H9 (cell line): ENCODE measurements at regions not wholly inside any gene's neighbourhood (a gene's known extent, or its start where the extent isn't known, plus 50 kb on each side); places are given as distances from the start of the nearest gene placed in this dataset.

Experiments
- DNase-seq: peaks from one replicate; pipeline ENCODE4 v3.0.0-alpha.2; 2017
- H2AFZ ChIP-seq: one replicate; pipeline ENCODE4 v1.6.1; 2013; ENCODE audit warnings: mild to moderate bottlenecking, low read length, control low read depth, moderate library complexity
- H2AK5ac ChIP-seq: 2 replicates; pipeline ENCODE4 v1.6.1; 2013; ENCODE audit warnings: low read length, control low read depth, mixed read lengths; ENCODE audit not compliant: insufficient read length
- H2BK120ac ChIP-seq: one replicate; pipeline ENCODE4 v1.6.1; 2013; ENCODE audit warnings: low read depth, mild to moderate bottlenecking, low read length, control low read depth, inconsistent platforms; ENCODE audit not compliant: poor library complexity, severe bottlenecking
- H2BK12ac ChIP-seq: 2 replicates; pipeline ENCODE4 v1.6.1; 2013; ENCODE audit warnings: low read length, control low read depth, mixed read lengths, low read depth; ENCODE audit not compliant: insufficient read length
- H2BK15ac ChIP-seq: 2 replicates; pipeline ENCODE4 v1.6.1; 2013; ENCODE audit warnings: low read depth, low read length, control low read depth
- H2BK20ac ChIP-seq: one replicate; pipeline ENCODE4 v1.6.1; 2013; ENCODE audit warnings: low read depth, mild to moderate bottlenecking, low read length, control low read depth, inconsistent platforms; ENCODE audit not compliant: poor library complexity, severe bottlenecking
- H2BK5ac ChIP-seq: 2 replicates; pipeline ENCODE4 v1.6.1; 2013; ENCODE audit warnings: low read length, control low read depth, mixed read lengths; ENCODE audit not compliant: insufficient read length
- H3K14ac ChIP-seq: 2 replicates; pipeline ENCODE4 v1.6.1; 2013; ENCODE audit warnings: low read length, control low read depth; ENCODE audit not compliant: insufficient read depth
- H3K18ac ChIP-seq: 2 replicates; pipeline ENCODE4 v1.6.1; 2013; ENCODE audit warnings: low read depth, mild to moderate bottlenecking, mixed read lengths, low read length, control low read depth; ENCODE audit not compliant: insufficient read length
- H3K23ac ChIP-seq: 2 replicates; pipeline ENCODE4 v1.6.1; 2013; ENCODE audit warnings: low read length, control low read depth, mixed read lengths, low read depth; ENCODE audit not compliant: insufficient read length
- H3K23me2 ChIP-seq: 2 replicates; pipeline ENCODE4 v1.6.1; 2013; ENCODE audit warnings: low read depth, mild to moderate bottlenecking, mixed read lengths, low read length, control low read depth; ENCODE audit not compliant: insufficient read length, poor library complexity, severe bottlenecking
- H3K27ac ChIP-seq: 2 replicates; pipeline ENCODE4 v1.5.1; 2013; ENCODE audit warnings: low read length, control low read depth, mixed read lengths, low read depth; ENCODE audit not compliant: insufficient read length
- H3K27me3 ChIP-seq: 2 replicates; pipeline ENCODE4 v1.6.1; 2013; ENCODE audit warnings: low read length, control low read depth, inconsistent platforms; ENCODE audit not compliant: insufficient read depth
- H3K4ac ChIP-seq: 2 replicates; pipeline ENCODE4 v1.6.1; 2013; ENCODE audit warnings: low read depth, mild to moderate bottlenecking, control low read depth, inconsistent platforms, low read length, moderate library complexity
- H3K4me1 ChIP-seq: 2 replicates; pipeline ENCODE4 v1.6.1; 2013; ENCODE audit warnings: low read length, control low read depth, inconsistent platforms; ENCODE audit not compliant: insufficient read depth
- H3K4me2 ChIP-seq: 2 replicates; pipeline ENCODE4 v1.6.1; 2013; ENCODE audit warnings: low read length, control low read depth, mixed read lengths; ENCODE audit not compliant: insufficient read length, insufficient read depth
- H3K56ac ChIP-seq: 2 replicates; pipeline ENCODE4 v1.6.1; 2013; ENCODE audit warnings: low read depth, mild to moderate bottlenecking, mixed read lengths, low read length, control low read depth; ENCODE audit not compliant: insufficient read length
- H3K79me1 ChIP-seq: 2 replicates; pipeline ENCODE4 v1.6.1; 2013; ENCODE audit warnings: low read depth, mild to moderate bottlenecking, moderate library complexity, low read length, control low read depth, inconsistent platforms; ENCODE audit not compliant: insufficient read depth, poor library complexity, severe bottlenecking
- H3K79me2 ChIP-seq: 2 replicates; pipeline ENCODE4 v1.6.1; 2013; ENCODE audit warnings: low read length, control low read depth, inconsistent platforms; ENCODE audit not compliant: insufficient read depth
- H3K9ac ChIP-seq: 2 replicates; pipeline ENCODE4 v1.6.1; 2013; ENCODE audit warnings: low read length, control low read depth, mixed read lengths; ENCODE audit not compliant: insufficient read length; ENCODE audit errors: extremely low read depth
- H3K9me3 ChIP-seq: one replicate; pipeline ENCODE4 v1.6.1; 2013; ENCODE audit warnings: low read depth, low read length, inconsistent platforms; ENCODE audit not compliant: control insufficient read depth
- H3T11ph ChIP-seq: one replicate; pipeline ENCODE4 v1.6.1; 2013; ENCODE audit warnings: mild to moderate bottlenecking, low read length, control low read depth, inconsistent platforms
- H4K20me1 ChIP-seq: one replicate; pipeline ENCODE4 v1.6.1; 2013; ENCODE audit not compliant: control insufficient read depth, insufficient read length, insufficient read depth
- H4K5ac ChIP-seq: 2 replicates; pipeline ENCODE4 v1.6.1; 2013; ENCODE audit warnings: low read depth, mild to moderate bottlenecking, mixed read lengths, low read length, control low read depth; ENCODE audit not compliant: insufficient read length
- H4K8ac ChIP-seq: replicated peaks from 2 replicates; pipeline ENCODE4 v1.6.1; 2013; ENCODE audit warnings: low read length, control low read depth, mixed read lengths, low read depth; ENCODE audit not compliant: insufficient read length
- H4K91ac ChIP-seq: 2 replicates; pipeline ENCODE4 v1.6.1; 2013; ENCODE audit warnings: low read depth, mild to moderate bottlenecking, moderate library complexity, mixed read lengths, low read length, control low read depth; ENCODE audit not compliant: insufficient read length
- H3K27ac Mint-ChIP-seq, 3 experiments: 2 replicates in 2 of 3; 3 replicates in 1 of 3; pipeline ENCODE4 v1.8.0; 2020 to 2021; ENCODE audit warnings: mixed read lengths in 3 of 3, mild to moderate bottlenecking in 1 of 3, moderate library complexity in 1 of 3
- H3K27me3 Mint-ChIP-seq: 2 replicates; pipeline ENCODE4 v1.8.0; 2021; ENCODE audit warnings: low read depth, mild to moderate bottlenecking, moderate library complexity, mixed read lengths
- H3K36me3 Mint-ChIP-seq, 3 experiments: 2 replicates in 2 of 3; 3 replicates in 1 of 3; pipeline ENCODE4 v1.8.0; 2020 to 2021; ENCODE audit warnings: low read depth in 3 of 3, mixed read lengths in 3 of 3; ENCODE audit not compliant: insufficient read depth in 1 of 3
- H3K4me1 Mint-ChIP-seq, 2 experiments: 2 replicates each; pipeline ENCODE4 v1.8.0; 2020; ENCODE audit warnings: mixed read lengths in 2 of 2
- H3K4me3 Mint-ChIP-seq, 2 experiments: 2 replicates in 1 of 2; 3 replicates in 1 of 2; pipeline ENCODE4 v1.8.0; 2020 to 2021; ENCODE audit warnings: mild to moderate bottlenecking in 2 of 2, mixed read lengths in 2 of 2, moderate library complexity in 1 of 2
- H3K9me3 Mint-ChIP-seq, 2 experiments: 2 replicates in 1 of 2; 3 replicates in 1 of 2; pipeline ENCODE4 v1.8.0; 2020; ENCODE audit warnings: mild to moderate bottlenecking in 2 of 2, mixed read lengths in 2 of 2, moderate library complexity in 1 of 2
- whole genome bisulfite sequencing: extraction: QIAGEN DNeasy Blood & Tissue Kit; methylation state at CpG from one replicate; pipeline ENCODE4 v1.1.7; 2013; ENCODE audit warnings: missing lambda C conversion rate, low lambda C conversion rate, mixed read lengths; ENCODE audit not compliant: insufficient read length; ENCODE audit errors: extremely low coverage; 5-methylcytosine and 5-hydroxymethylcytosine counted together
- TF ChIP-seq, protein P1 (sequence below): fragments of 200-600 bp; sonication (generic); conservative IDR thresholded peaks from 3 replicates; pipeline ENCODE4 v1.8.0; 2021; ENCODE audit warnings: antibody characterized with exemption, mild to moderate bottlenecking

DNA sequence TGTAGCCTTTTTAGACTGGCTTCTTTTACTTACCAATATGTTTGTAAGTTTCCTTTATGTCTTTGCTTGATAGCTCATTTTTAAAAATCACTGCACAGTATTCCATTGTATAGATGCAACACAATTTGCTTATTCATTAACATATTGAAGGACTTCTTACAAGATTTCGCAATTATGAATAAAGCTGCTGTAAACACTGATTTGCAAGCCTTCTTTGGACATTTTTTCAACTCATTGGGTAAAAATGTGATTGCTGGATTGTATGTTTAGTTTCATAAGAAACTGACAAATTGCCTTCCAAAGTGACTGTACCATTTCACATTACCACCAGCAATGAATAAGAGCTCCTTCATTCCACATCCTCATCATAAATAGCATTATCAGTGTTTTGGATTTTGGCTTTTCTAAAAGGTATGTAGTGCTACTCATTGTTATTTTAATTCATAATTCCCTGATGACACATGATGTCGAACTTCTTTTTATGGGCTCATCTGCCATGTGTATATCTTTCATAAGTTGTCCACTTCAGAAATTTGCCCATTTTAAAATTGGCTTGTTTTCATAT is 80.7 kb downstream of the TFAP2B start:
- WGBS: no CpG with 5 or more reads among the region's 2 CpGs

More for the DNA sequence above, 80.7 kb downstream of the TFAP2B start:
- no peak overlapping the region for H3K4me2 ChIP-seq
- no peak overlapping the region for H3K18ac ChIP-seq
- H3K79me2 ChIP-seq: no peaks in the 10 kb centered on the region
- H3K27ac ChIP-seq: no peak overlapping the region
- no peak overlapping the region for H4K8ac ChIP-seq
- no peak overlapping the region for H2BK120ac ChIP-seq
- H3K23ac ChIP-seq: no peak overlapping the region
- H3T11ph ChIP-seq: no peak overlapping the region
- Mint-ChIP-seq H3K36me3 (peaks cover 0 to 5% (median 2%) of the 10 kb centered on the region in 3 experiments; a peak in 3 of 7 replicates), H3K4me1 (no peaks in the 10 kb centered on the region), H3K9me3 (peaks cover 4 to 8% of the 10 kb centered on the region in 2 experiments; a peak in 4 of 5 replicates), H3K27me3 (no peaks in the 10 kb centered on the region), H3K27ac (no peak overlapping the region), H3K4me3 (no peak overlapping the region)
- no peak overlapping the region for H2BK12ac ChIP-seq
- no peaks in the 10 kb centered on the region for H3K9me3 ChIP-seq
- no peak for DNase-seq
- H3K56ac ChIP-seq: no peak overlapping the region
- H3K4me1 ChIP-seq: no peaks in the 10 kb centered on the region
- no peaks in the 10 kb centered on the region for H3K23me2 ChIP-seq
- TF ChIP-seq, protein P1, sequence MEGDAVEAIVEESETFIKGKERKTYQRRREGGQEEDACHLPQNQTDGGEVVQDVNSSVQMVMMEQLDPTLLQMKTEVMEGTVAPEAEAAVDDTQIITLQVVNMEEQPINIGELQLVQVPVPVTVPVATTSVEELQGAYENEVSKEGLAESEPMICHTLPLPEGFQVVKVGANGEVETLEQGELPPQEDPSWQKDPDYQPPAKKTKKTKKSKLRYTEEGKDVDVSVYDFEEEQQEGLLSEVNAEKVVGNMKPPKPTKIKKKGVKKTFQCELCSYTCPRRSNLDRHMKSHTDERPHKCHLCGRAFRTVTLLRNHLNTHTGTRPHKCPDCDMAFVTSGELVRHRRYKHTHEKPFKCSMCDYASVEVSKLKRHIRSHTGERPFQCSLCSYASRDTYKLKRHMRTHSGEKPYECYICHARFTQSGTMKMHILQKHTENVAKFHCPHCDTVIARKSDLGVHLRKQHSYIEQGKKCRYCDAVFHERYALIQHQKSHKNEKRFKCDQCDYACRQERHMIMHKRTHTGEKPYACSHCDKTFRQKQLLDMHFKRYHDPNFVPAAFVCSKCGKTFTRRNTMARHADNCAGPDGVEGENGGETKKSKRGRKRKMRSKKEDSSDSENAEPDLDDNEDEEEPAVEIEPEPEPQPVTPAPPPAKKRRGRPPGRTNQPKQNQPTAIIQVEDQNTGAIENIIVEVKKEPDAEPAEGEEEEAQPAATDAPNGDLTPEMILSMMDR: no peak
- H3K14ac ChIP-seq: no peak overlapping the region
- no peak overlapping the region for H2AFZ ChIP-seq
- H2AK5ac ChIP-seq: no peak overlapping the region
- H3K9ac ChIP-seq: no peak overlapping the region
- H4K5ac ChIP-seq: no peak overlapping the region
- H3K4ac ChIP-seq: no peak overlapping the region
- H3K79me1 ChIP-seq: no peaks in the 10 kb centered on the region
- H2BK20ac ChIP-seq: no peak overlapping the region
- H2BK5ac ChIP-seq: no peak overlapping the region
- no peaks in the 10 kb centered on the region for H3K27me3 ChIP-seq
- H4K91ac ChIP-seq: no peak overlapping the region
- H2BK15ac ChIP-seq: no peak overlapping the region
- no peaks in the 10 kb centered on the region for H4K20me1 ChIP-seq
